Natural killer cell (primary cell): ENCODE measurements at regions not wholly inside any gene's neighbourhood (a gene's known extent, or its start where the extent isn't known, plus 50 kb on each side); places are given as distances from the start of the nearest gene placed in this dataset.

Source experiments
- ATAC-seq, 3 donors: fragments of 150-1000 bp in 2 of 3; fragments of 200-7000 bp in 1 of 3; cut with Tn5 transposase; 1 replicate in 1 of 3; 2 replicates in 2 of 3; pipeline ENCODE4 v1.10.0; 2021; ENCODE audit warnings: mild to moderate bottlenecking in 2 of 3, moderate library complexity in 2 of 3
- DNase-seq, 2 donors: peaks; one replicate each; pipeline versions ENCODE4 v3.0.0 to v3.0.0-alpha.2; 2013 to 2021; ENCODE audit warnings: mixed read lengths in 1 of 2
- H3K27ac ChIP-seq: one replicate; pipeline ENCODE4 v1.5.1; 2013; ENCODE audit warnings: mild to moderate bottlenecking, low read length
- H3K27me3 ChIP-seq: one replicate; pipeline ENCODE4 v1.6.1; 2013; ENCODE audit warnings: low read length; ENCODE audit not compliant: control insufficient read depth, insufficient read depth
- H3K36me3 ChIP-seq: one replicate; pipeline ENCODE4 v1.6.1; 2013; ENCODE audit warnings: low read length; ENCODE audit not compliant: control insufficient read depth, insufficient read depth
- H3K4me1 ChIP-seq: one replicate; pipeline ENCODE4 v1.6.1; 2013; ENCODE audit warnings: low read length; ENCODE audit not compliant: control insufficient read depth, insufficient read depth
- H3K4me3 ChIP-seq: one replicate; pipeline ENCODE4 v1.5.1; 2013; ENCODE audit warnings: low read length
- H3K9me3 ChIP-seq: one replicate; pipeline ENCODE4 v1.6.1; 2013; ENCODE audit warnings: low read length; ENCODE audit not compliant: control insufficient read depth, insufficient read depth
- H3K27ac Mint-ChIP-seq, 2 donors: one replicate each; pipeline ENCODE4 v1.8.0; 2022; ENCODE audit warnings: mild to moderate bottlenecking in 2 of 2, mixed read lengths in 2 of 2, moderate library complexity in 1 of 2
- H3K27me3 Mint-ChIP-seq, 2 donors: one replicate each; pipeline ENCODE4 v1.8.0; 2022; ENCODE audit warnings: low read depth in 2 of 2, mixed read lengths in 2 of 2
- H3K36me3 Mint-ChIP-seq: one replicate; pipeline ENCODE4 v1.8.0; 2022; ENCODE audit warnings: mixed read lengths
- H3K4me1 Mint-ChIP-seq, 2 donors: one replicate each; pipeline ENCODE4 v1.8.0; 2022; ENCODE audit warnings: mixed read lengths in 2 of 2
- H3K4me3 Mint-ChIP-seq: one replicate; pipeline ENCODE4 v1.8.0; 2022; ENCODE audit warnings: mild to moderate bottlenecking, moderate library complexity, mixed read lengths
- H3K9me3 Mint-ChIP-seq, 2 donors: one replicate each; pipeline ENCODE4 v1.8.0; 2022; ENCODE audit warnings: mixed read lengths in 2 of 2
- CTCF ChIP-seq: fragments of 200-600 bp; IDR thresholded peaks from one replicate; pipeline ENCODE4 v1.8.0; 2022; ENCODE audit warnings: antibody characterized with exemption
- WGBS: methylation state at CpG from one replicate; pipeline ENCODE4 v1.1.7; 2013; ENCODE audit warnings: missing lambda C conversion rate; ENCODE audit not compliant: insufficient coverage; 5-methylcytosine and 5-hydroxymethylcytosine counted together
- intact Hi-C: fragments of 100-400 bp; cut with micrococcal nuclease; formaldehyde crosslinking; loops from one replicate; pipeline ENCODE4 v1.14.2; 2022

GRCh38 chr2:195473862-195474261 is 183.2 kb upstream of the SLC39A10 start:
- WGBS, result 69% methylated on average over 6 of the region's 6 CpGs
- Histone ChIP-seq H3K9me3 (no peaks in the 10 kb centered on the region), H3K36me3 (no peaks in the 10 kb centered on the region), H3K4me3 (no peak overlapping the region), H3K4me1 (no peaks in the 10 kb centered on the region), H3K27ac (no peak overlapping the region), H3K27me3 (no peaks in the 10 kb centered on the region)
- Mint-ChIP-seq H3K9me3 (peaks cover 0 to 3% of the 10 kb centered on the region in 2 donors), H3K27me3 (no peaks in the 10 kb centered on the region), H3K36me3 (peaks cover 7% of the 10 kb centered on the region), H3K27ac (no peak overlapping the region), H3K4me3 (no peak overlapping the region), H3K4me1 (peaks cover 6% of the 10 kb centered on the region in 2 donors)
- TF ChIP-seq CTCF, result no peak
- DNase-seq (no peak), ATAC-seq (no peak)
- intact Hi-C loops, result no loop called here

GRCh38 chr2:195472501-195473234 is 184.4 kb upstream of the SLC39A10 start:
- no peak for ATAC-seq

GRCh38 chr2:195471807-195472206 is 185.2 kb upstream of the SLC39A10 start:
- no peak for DNase-seq
- no peak for ATAC-seq
- peaks cover 6% of the 10 kb centered on the region in 2 donors for H3K4me1 Mint-ChIP-seq
- no peaks in the 10 kb centered on the region for H3K36me3 ChIP-seq
- no peaks in the 10 kb centered on the region for H3K36me3 Mint-ChIP-seq
- no peaks in the 10 kb centered on the region for H3K27me3 Mint-ChIP-seq
- H3K9me3 ChIP-seq, result no peaks in the 10 kb centered on the region
- H3K9me3 Mint-ChIP-seq, result peaks cover 0 to 2% of the 10 kb centered on the region in 2 donors
- TF ChIP-seq CTCF, result no peak
- H3K4me1 ChIP-seq, result no peaks in the 10 kb centered on the region
- H3K27ac ChIP-seq, result no peak overlapping the region
- no peak overlapping the region for H3K27ac Mint-ChIP-seq
- 94% methylated on average over 3 of the region's 4 CpGs for WGBS
- H3K27me3 ChIP-seq, result no peaks in the 10 kb centered on the region
- H3K4me3 Mint-ChIP-seq, result no peak overlapping the region
- intact Hi-C loops, result no loop called here
- no peak overlapping the region for H3K4me3 ChIP-seq

More at GRCh38 chr2:195472501-195473234, 184.4 kb upstream of the SLC39A10 start:
- TF ChIP-seq CTCF, result no peak
- no peaks in the 10 kb centered on the region for H3K36me3 ChIP-seq
- no peak for DNase-seq
- H3K9me3 ChIP-seq, result no peaks in the 10 kb centered on the region
- H3K27me3 ChIP-seq, result no peaks in the 10 kb centered on the region
- intact Hi-C loops, result no loop called here
- H3K27ac ChIP-seq, result no peak overlapping the region
- Mint-ChIP-seq H3K9me3 (peaks cover 0 to 3% of the 10 kb centered on the region in 2 donors), H3K27me3 (no peaks in the 10 kb centered on the region), H3K27ac (no peak overlapping the region), H3K4me1 (peaks cover 6 to 8% of the 10 kb centered on the region in 2 donors), H3K36me3 (peaks cover 7% of the 10 kb centered on the region), H3K4me3 (no peak overlapping the region)
- H3K4me3 ChIP-seq, result no peak overlapping the region
- WGBS, result 94% methylated on average over 2 of the region's 3 CpGs
- no peaks in the 10 kb centered on the region for H3K4me1 ChIP-seq

- Histone ChIP-seq H3K36me3 (no peaks in the 10 kb centered on the region), H3K27me3 (no peaks in the 10 kb centered on the region), H3K4me3 (no peak overlapping the region), H3K9me3 (no peaks in the 10 kb centered on the region), H3K27ac (no peak overlapping the region), H3K4me1 (no peaks in the 10 kb centered on the region)
- peaks cover 6% of the 10 kb centered on the region in 2 donors for H3K4me1 Mint-ChIP-seq
- H3K36me3 Mint-ChIP-seq, result no peaks in the 10 kb centered on the region
- no peak for DNase-seq
- WGBS, result 66% methylated on average over 2 of the region's 2 CpGs
- H3K27me3 Mint-ChIP-seq, result no peaks in the 10 kb centered on the region
- no peak overlapping the region for H3K27ac Mint-ChIP-seq
- no peak overlapping the region for H3K4me3 Mint-ChIP-seq
- no peak for ATAC-seq
- peaks cover 0 to 2% of the 10 kb centered on the region in 2 donors for H3K9me3 Mint-ChIP-seq
- no peak for TF ChIP-seq CTCF
- intact Hi-C loops, result no loop called here
These were observed 185.9 kb upstream of the SLC39A10 start for GRCh38 chr2:195471163-195471562.
